ENCODE measurements at regions not wholly inside any gene's neighbourhood (a gene's known extent, or its start where the extent isn't known, plus 50 kb on each side); places are given as distances from the start of the nearest gene placed in this dataset.
A peak's percentile ranks its signal among the peaks of the same experiment; 100 is the strongest.
"Not testable (repeated sequence)": the region's sequence is repeated elsewhere in the genome, so short reads cannot be mapped to it uniquely, and the experiment has no call there.

DNA sequence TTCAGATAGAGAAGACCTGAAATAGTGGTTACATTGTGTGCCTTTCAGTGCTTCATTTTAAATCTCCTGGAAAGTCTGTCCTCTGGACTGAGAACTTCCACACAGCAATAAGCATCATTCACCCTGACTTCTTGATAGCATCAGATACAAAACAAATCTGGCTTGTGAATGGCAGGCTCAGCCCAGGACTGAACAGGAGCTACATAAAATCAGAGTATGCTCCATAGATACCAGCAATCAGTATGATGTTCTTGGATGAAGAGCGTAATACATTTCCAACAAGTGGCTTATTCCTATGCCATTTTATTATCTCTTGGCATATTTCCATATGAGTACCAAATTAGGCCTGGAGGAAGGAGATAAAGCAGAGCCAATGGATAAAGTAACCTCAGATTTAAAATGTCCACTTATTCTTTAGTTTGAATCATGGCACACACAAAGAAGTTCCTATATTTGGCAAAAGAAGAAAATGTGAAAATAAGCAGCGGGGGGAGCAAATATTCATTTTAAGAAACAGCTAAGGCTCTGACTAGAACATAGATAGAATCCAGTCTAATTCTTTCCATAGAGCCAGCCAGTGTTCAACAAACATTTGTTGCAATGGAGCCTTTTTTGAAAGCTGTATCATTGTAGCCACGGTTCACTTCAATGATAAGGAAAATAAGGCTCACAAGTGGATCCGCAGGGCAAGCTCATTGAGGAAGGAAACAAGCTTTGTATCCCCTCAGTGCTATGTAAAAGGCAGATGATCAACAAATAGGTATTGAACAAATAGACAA is 230.8 kb upstream of the CHAC2 start:
- DNase-seq (ENCODE audit: low spot score): no peak

DNA sequence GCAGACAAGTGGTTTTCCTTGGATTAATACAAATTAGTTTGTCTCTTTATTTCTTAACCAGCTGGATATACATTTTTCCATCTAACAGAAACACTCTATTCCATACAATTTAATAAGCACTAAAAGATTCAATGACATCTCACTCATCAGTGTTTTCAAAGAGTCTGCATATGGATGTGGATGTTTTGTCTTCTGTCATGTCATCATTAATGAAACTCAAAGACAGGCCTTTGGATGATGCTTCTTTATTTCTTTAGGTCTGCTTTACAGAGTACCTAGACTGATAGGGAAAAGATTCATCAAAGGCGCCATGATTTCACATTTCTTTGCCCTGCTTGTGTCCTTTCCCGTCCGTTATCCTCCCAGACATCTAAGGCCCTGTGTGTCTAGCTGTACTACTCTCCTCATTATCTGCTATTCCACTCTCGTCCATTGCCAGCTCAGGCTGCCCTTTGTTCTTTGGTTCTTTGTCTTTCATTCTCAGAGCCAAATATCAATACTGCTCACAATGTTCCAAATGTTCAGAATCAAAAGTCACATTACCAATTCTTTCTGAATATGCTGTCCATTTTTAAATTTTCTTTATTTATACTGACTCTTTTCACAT is 232.3 kb upstream of the CHAC2 start:
- no peak for DNase-seq (ENCODE audit: low spot score)

DNA sequence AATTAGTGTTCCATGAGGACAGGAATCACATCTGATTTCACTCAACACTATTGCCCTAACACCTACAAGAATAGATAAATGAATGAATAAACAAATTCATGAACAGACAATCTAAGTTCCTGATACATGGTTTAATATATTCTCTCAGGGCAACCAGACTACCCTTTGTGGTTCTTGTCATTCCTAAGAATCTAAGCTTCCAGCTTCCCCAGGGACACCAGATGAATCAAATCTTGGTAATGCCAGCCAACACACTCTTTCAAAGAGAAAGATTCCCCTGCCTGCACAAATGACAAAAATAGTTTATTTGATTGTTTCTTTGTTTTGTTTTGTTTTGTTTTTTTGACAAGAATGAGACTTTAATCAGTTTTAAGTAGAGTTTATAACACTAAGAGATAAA is 237.5 kb upstream of the CHAC2 start:
- peak; percentile 12 for DNase-seq (ENCODE audit: low spot score)

DNA sequence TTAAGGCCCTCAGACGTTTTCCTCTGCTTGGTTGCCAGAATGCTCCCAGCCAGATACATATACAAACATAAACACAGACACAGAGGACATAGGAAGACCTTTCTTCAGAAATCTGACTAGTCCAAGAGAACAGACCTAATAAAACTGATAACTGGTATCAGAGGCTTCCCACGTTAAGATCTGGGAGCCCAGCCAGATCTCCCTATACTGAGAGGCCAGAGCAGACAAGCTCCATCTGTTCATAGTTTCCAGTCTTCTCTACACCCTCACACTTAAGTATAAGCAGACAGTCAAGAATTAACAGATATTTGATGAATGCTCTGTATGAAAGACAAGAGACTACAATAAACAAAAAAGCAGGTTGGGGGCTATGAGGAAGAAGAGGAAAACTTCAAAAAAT is 240.5 kb upstream of the CHAC2 start:
- DNase-seq (ENCODE audit: low spot score): peak; percentile 12

DNA sequence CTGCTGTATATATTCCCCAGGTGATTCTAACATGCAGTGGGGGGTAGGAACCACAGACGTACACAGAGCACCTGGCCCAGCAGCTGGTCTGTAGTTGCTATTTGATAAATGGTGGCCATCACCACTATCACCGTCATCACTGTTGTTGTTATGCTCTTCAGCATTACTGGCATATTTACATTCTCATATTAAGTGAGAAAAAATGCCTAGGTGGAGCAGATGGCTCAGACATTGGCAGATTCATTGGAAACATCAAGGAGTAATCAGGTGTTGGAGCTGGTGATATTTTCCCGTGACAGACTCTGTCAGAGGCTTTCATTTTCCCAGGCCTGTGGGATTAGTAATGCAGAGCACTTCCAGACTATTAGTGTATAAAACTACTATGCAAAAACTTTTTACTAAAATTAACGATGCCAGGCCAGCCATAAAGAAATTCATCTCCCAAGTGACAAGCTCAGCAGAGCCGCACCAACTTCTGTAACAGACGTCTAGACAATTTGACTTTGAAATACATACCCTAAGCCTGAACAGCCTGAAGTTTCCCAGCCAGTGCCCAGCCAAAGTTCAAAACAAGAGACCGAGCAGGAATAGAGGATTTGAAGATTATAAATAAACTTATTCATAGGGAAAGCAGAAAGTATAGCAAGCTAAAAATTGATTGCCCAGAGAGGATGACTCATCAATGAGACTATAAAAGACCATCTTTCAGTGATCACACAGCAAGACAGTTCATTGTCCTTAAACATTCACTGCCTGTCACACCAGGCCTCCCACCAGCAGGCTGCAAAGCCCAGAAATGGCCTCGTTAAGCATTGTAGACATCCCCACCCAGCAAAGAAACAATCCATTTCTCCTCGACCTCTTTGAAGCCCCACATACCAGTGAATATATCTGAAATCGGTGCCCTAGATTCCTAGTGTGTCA is 247.4 kb upstream of the CHAC2 start:
- DNase-seq (ENCODE audit: low spot score): peak; percentile 97

DNA sequence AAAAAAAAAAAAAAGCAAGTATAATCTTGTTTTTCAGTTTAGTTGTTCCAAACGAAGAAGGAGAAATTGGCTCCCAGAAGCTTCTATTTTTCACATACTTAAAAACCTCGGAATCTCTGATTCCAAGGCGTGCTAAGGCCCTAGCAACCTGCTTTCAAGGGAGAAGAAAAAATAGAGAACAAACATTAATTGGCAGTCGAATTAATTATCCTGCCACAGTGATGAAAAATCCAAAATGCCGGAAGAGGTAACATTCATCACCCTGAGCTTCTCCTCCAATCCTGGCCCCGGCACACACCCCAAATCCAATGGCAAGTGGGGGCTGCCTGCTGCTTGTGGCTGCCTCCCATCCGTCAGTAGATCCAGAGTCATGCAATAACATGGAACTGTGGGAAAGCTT is 250.2 kb upstream of the CHAC2 start:
- DNase-seq (ENCODE audit: low spot score): no peak

DNA sequence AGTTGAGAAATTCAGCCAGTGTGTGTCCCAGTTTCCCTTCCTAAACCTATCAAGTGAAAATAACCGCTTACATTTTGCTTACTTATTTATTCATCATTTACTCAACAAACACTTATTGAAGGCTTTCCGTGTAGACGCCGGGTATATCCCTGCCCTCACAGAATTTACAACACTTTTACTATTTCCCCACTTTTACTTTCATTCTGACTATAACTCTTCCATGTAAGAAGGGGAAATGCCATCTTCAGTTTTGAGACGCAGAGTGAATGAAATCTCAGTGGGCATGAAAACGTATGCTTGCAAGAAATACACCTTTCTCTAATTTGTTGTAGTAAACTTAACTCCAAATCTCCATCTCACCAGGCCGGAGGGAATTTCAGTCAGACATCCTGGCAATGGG is 251.0 kb upstream of the CHAC2 start:
- DNase-seq (ENCODE audit: low spot score): no peak

DNA sequence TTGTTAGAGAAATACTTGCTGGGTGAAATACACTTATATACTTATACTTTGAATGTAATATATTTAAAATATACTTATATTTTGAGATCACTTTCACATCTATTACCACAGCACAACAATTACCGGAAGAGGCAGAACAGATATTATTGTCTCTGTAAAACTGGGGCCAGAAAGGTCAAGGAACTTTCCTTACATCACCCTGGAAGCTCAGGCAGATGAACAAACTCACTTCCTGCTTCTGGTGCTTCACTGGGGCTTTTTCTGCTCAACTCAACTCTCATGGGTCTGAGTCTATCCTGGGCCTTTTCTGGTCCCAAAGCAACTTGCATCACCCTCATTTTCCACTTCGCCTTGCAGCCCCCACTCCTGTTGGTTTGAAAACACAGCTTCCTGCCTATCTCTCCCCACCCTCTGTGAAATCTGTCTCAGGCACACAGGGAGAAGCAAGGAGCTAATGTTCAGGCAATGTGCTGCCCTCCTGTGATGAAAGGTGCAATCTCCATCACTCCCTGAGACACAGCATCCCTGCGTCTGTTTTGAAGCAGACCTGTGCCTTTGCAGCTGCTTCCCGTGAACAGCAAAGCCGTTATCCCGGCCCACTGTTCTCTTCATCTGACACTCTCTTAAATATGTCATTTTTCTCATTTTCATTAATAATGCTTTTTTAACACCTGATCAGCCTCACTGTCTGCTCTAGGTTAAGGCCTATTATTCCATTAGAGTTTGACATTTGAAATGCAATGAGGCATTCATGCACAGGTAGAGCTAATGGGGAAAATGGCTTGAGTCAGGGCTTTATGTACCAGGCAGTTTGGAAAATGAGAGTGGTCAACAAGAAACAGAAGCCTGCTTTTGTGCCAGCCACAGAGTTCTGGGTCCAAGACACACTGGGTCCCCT is 251.9 kb upstream of the CHAC2 start:
- DNase-seq (ENCODE audit: low spot score): no peak

DNA sequence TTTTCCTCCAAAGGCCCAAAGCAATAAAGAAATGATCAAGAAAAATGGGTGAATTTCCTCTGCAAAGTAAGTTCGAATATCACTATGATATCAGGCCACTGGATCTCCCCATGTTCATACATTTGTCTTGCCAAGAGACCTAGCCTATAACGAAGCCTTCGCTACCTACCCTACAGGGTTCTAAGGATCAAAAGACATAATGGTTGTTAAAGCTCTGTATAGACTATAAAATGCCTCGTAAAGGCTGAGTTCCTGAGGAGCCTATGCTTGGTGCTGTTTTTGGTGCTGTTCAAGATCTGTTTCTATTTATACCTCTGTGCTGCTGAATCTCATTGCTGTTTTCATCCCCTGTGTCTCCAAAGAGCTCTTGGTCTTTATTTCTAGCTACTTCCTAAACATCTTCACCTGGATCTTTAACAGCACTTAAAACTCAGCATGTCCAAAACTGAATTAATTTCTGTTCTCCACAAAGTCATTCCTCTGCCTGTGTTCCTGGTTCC is 254.4 kb upstream of the CHAC2 start:
- DNase-seq (ENCODE audit: low spot score): no peak

DNA sequence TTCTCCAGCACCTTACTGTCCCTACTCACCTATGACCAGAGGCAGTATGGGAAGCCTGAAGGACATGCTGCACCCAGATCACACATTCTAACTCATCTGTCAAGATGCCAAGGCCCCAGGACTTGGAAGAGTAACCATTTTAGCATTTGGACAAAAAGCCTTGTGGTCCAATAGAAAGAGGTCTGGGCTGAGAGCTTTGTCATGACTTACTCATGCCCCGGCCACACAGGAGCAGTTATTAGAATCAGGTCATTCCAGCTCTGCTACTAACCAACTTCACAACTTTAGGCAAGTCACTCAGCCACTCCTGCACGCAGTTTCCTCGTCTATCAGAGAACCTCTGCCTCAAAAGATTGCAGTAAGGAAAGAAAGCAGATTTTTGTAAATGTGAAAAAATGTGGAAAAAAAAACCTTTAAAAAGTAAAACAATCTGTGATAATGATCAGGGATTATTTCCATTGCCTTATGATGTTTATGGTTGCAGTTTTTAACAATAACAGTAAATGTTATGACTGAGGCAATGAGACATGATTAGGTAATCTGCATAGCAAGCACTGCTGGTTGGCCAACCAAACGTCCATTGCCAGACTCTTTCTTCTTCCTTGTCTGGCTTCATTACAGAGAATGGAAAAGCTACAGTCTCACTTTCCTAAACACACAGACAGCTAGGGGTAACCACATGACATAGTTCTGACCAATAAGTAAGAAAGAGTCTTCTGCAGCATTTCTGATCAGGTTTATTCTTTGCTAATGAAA is 255.4 kb upstream of the CHAC2 start:
- DNase-seq (ENCODE audit: low spot score): no peak

DNA sequence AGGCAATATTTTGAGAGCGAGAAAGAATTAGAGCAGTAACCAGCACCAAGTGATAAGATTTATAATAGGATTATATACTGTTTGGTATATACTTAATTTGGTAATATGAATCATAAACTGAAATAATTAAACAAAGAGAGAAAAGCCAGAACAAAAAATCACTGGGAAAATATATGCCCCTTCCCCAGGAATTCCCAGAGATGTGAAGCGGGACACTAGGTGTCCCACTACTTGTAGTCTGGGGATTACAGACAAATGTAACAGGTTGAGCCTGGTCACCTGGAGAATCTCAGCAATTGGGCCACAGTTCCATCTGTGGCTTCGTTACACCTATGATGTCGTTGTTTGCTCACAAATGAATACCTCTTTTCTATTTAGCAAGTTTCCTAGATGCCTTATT is 256.1 kb upstream of the CHAC2 start:
- no peak for DNase-seq (ENCODE audit: low spot score)

DNA sequence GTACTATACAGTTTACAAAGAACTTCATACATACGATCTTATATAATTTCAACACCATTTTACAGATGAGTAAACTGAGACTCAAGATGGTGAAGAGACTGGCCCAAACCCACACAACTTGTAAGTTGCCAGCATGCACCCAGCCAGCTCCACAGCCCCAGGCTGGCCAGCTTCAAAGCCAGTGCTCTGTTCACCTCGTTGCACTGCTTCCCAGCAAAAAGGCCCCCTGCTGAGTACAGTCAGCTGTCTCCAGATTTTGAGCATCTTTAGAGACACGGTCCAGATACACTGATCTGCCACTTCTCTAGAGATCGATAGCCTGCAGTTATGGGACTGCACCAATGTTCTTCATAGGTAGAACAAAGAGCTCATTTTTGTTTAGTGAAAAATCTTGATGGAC is 257.2 kb upstream of the CHAC2 start:
- DNase-seq (ENCODE audit: low spot score): no peak

DNA sequence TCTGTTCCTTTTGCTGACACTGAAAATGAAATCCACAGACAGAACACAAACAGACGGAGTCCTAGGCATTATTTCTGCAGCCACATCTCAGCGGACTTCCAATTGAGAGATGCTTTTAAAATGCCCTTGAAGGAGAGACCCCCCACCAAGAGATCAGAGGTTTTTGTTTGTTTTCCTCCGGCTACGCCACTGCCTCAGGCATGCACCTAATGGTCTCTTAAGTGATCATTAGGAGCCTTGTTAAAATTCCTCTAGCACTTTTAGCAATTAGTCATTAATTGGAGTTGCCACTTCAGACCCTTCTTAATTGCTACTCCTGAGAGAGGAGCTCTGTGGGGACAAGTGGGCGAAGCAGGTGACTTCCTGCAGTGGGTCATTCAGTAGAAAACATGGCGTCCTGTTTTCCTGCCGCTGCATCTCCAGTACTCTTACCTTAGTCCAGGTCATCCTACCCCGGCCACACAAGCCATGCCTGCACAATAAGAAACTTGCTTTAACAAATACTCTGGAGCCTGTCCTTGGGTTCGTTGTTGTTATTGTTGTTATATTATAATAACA is 257.7 kb upstream of the CHAC2 start:
- no peak for DNase-seq (ENCODE audit: low spot score)

DNA sequence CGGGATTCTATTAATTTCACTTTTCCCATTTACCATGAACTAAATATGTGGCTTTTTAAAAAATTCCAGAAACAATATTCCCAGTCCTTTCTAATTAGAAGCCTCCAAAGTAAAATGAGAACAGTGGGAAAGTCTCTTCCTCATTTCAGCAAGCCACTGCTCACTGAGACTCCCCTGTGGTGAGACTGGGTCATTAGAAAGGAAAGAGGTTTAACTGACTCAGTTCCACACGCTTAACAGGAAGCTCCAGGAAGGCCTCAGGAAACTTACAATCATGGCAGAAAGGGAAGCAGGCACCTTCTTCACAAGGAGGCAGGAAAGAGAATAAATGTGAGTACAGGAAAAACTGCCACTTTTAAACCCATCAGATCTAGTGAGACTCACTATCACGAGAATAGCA is 258.9 kb upstream of the CHAC2 start:
- DNase-seq (ENCODE audit: low spot score): no peak

DNA sequence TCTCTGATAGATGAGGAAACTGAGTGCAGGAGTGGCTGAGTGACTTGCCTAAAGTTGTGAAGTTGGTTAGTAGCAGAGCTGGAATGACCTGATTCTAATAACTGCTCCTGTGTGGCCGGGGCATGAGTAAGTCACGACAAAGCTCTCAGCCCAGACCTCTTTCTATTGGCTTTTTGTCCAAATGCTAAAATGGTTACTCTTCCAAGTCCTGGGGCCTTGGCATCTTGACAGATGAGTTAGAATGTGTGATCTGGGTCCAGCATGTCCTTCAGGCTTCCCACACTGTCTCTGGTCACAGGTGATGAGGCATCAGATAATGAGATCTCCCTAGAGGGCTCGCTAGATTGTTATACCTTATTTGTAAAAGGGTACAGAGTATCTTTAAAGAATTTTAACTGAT is 260.5 kb upstream of the CHAC2 start:
- not testable (repeated sequence) for DNase-seq (ENCODE audit: low spot score)

DNA sequence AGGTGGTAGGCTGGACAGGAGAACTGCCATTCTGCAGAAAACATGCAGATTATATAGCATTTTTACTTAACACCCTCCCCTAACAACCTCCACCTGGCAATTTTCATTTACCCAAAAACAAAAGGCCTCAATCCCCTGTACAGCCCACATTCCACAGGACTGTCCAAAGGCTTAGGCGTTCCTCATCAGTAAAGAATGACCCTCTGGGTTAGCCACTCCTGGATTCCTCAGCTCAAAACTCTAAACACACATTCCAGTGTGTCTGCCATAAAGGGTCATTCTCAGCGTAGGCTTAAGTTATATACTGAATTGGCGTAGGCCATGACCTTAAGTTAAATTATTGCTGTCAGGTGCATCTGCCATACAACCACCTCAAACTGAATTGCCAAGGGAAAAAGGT is 261.8 kb upstream of the CHAC2 start:
- DNase-seq (ENCODE audit: low spot score): no peak

DNA sequence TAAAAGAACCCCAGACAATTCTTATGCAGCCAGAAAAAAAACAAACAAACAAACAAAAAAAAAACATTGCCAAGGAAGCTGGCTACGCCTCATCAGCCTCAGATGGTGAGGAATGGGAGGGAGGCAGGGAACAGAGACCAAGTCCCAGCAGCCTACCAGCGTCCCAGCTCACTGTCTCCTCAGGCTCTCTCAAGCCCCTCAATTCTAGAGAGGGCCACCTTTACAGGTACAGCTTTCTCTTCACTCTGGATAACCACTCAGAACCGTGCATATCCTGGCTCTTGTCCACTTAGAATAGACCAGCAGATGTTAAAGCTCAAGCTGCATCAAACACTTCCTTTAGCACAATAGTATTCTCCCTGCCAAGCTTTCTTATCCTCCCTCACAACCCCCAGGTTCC is 263.1 kb upstream of the CHAC2 start:
- no peak for DNase-seq (ENCODE audit: low spot score)

DNA sequence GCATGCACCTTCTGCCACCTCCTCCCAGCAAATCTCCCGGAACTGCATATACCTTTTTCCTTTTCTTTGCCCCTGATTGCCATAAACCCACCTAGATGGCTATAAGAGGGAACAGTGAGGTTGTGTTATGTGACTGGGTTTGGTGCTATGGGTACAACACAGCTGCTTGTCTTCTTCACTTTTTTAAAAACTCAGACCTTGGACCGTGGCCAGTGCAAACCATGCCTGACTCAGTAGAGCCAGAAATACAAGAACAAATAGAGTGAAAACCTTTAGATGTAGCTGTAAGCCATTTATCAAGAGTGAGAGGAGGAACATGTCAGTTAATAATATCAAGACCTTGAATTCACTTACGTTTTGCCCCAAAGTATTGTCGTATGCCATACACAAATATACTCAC is 267.4 kb upstream of the CHAC2 start:
- DNase-seq (ENCODE audit: low spot score): no peak

DNA sequence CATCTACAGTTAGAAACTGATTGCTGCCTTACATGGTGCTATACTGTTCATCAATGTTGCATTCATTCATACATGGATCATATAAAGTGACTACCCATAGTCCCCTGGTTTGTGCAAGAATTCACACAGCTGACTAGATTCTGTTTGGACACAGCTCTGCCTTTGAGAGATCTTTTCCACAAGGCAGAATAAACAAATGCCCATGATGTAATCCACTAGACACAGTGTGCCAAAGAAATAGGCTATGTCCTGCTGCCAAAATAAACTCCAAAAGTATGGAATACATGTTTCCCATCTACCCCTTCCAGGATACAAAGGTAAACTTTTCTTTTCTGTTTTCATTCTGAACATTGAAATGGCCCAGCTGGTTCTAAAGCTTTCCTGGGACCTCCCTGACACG is 269.4 kb upstream of the CHAC2 start:
- no peak for DNase-seq (ENCODE audit: low spot score)

DNA sequence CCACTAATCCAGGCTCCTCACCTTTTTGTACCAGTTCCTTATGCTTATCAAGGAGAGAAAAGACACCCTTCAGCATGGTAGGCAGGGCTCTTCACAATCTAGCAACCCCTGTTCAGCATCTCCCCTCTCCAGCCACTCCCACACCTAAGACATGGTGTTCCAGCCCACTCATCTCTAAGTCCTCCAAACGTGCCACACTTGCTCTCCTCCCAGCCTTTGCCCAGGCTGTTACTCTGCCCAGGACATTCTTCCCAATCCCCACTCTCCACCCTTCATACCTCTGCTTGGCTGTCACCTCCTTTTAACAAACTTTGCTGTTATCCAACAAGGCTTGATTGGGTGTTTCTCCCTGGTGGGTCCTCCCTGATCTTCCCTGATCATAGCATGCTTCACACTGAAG is 270.6 kb upstream of the CHAC2 start:
- no peak for DNase-seq (ENCODE audit: low spot score)

DNA sequence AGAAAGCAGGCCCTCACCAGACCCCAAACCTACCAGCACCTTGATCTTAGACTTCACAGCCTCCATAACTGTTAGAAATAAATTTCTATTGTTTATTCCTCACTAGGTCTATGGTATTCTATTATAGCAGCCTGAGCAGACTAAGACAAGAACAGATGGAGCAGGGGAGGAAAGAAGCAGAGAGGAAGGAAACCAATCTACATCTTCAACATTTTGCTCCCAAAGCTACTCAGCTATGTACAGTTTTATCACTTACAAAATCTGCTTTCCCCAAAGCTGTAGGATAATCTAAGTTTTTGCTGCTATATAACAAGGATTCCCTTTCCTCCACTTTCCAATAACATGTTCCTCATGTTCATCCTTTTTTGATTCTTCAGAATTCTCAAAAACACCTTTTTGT is 274.4 kb upstream of the CHAC2 start:
- DNase-seq (ENCODE audit: low spot score): no peak
